ENCODE measurements at regions not wholly inside any gene's neighbourhood (a gene's known extent, or its start where the extent isn't known, plus 50 kb on each side); places are given as distances from the start of the nearest gene placed in this dataset.

- H4K5ac ChIP-seq (ENCODE audit: low read depth, low read length), result no peak overlapping the region
- CTCF ChIA-PET, result no interaction called here
- H3K56ac ChIP-seq (ENCODE audit: extremely low read depth, insufficient read depth, low read length), result no peak overlapping the region
- H3K14ac ChIP-seq (replicated peaks; ENCODE audit: low read depth, low read length), result no peak overlapping the region
- H2BK120ac ChIP-seq (ENCODE audit: low read depth, low read length), result no peak overlapping the region
- H3K9me1 ChIP-seq (ENCODE audit: insufficient read depth, low read length), result no peaks in the 10 kb centered on the region
- no peaks in the 10 kb centered on the region for H3K36me3 ChIP-seq (ENCODE audit: control insufficient read depth, insufficient read depth, low read length)
- no peak for DNase-seq
- H2AFZ ChIP-seq (replicated peaks; ENCODE audit: low read length, poor library complexity), result no peak overlapping the region
- 63% methylated on average over 2 of the region's 8 CpGs; no CpG with 5 or more reads in 1 of the 2 experiments for WGBS, 2 experiments (ENCODE audit: extremely low coverage in 2 of 2, insufficient read length in 1 of 2)
- no peak overlapping the region for H3K18ac ChIP-seq (ENCODE audit: low read depth, low read length)
- TF ChIP-seq RAD21 (IDR thresholded peaks at IDR 0.05; ENCODE audit: low read length) (no peak), BHLHE40 (IDR thresholded peaks at IDR 0.05; ENCODE audit: low read depth, low read length) (no peak), FOS (IDR thresholded peaks at IDR 0.05; ENCODE audit: low read depth, low read length) (no peak), MAFK (IDR thresholded peaks at IDR 0.05; ENCODE audit: low read depth, low read length) (no peak), CTCF (conservative IDR thresholded peaks at IDR 0.05; ENCODE audit: low read depth, low read length) (no peak), RFX5 (IDR thresholded peaks at IDR 0.05; ENCODE audit: low read depth, low read length) (no peak), CEBPB (IDR thresholded peaks at IDR 0.05; ENCODE audit: low read depth, low read length) (no peak), ELK1 (IDR thresholded peaks at IDR 0.05; ENCODE audit: borderline replicate concordance, low read depth, low read length) (no peak), RCOR1 (IDR thresholded peaks at IDR 0.05; ENCODE audit: insufficient replicate concordance, low read length) (no peak)
- no peak overlapping the region for H2AK9ac ChIP-seq (replicated peaks; ENCODE audit: low read depth, low read length, poor library complexity)
- no peak overlapping the region for H3K27ac ChIP-seq (ENCODE audit: insufficient read depth, low read length)
- ATAC-seq (ENCODE audit: low read depth), result no peak
- H3K4me3 ChIP-seq (ENCODE audit: insufficient read depth, low read depth, low read length), result no peak overlapping the region
- no peak overlapping the region for H2BK15ac ChIP-seq (ENCODE audit: low read depth, low read length)
- no peak overlapping the region for H4K91ac ChIP-seq (ENCODE audit: insufficient read depth, low read depth, low read length)
- H3K79me1 ChIP-seq (ENCODE audit: low read depth in 1 of 2, low read length in 2 of 2), result no peaks in the 10 kb centered on the region
- no TSS peak for BruUV-seq (replicated peaks)
- no peak overlapping the region for H3K9ac ChIP-seq (ENCODE audit: low read depth, low read length)
- no peaks in the 10 kb centered on the region for H4K20me1 ChIP-seq (ENCODE audit: insufficient read depth, low read length)
- dilution Hi-C loops (cut with HindIII; ENCODE audit: low sequenced_read_pairs, unreplicated experiment), result no loop called here
- POLR2A ChIA-PET (ENCODE audit: unreplicated experiment), result no interaction called here
- H2BK5ac ChIP-seq (ENCODE audit: low read depth, low read length, poor library complexity, severe bottlenecking), result no peak overlapping the region
- H2AK5ac ChIP-seq (ENCODE audit: low read depth, low read length), result no peak overlapping the region
- no peaks in the 10 kb centered on the region for H3K4me1 ChIP-seq (ENCODE audit: control insufficient read depth, insufficient read depth, low read length)
- peaks cover 2% of the 10 kb centered on the region for H3K27me3 ChIP-seq (ENCODE audit: control insufficient read depth, insufficient read depth, low read length)
- in situ Hi-C loops (cut with MboI; ENCODE audit: low sequenced_read_pairs), result no loop called here
- H3K4me2 ChIP-seq (ENCODE audit: low read depth, low read length), result no peak overlapping the region
- H4K8ac ChIP-seq (ENCODE audit: low read depth in 2 of 2, low read length in 2 of 2), result no peak overlapping the region
- no peak overlapping the region for H3K23ac ChIP-seq (ENCODE audit: low read depth, low read length)
- intact Hi-C loops (cut with micrococcal nuclease), result no loop called here
- no peak overlapping the region for H3K4ac ChIP-seq (ENCODE audit: low read depth, low read length)
- no peaks in the 10 kb centered on the region; the same call in 1 of the 2 replicates for H3K9me3 ChIP-seq (ENCODE audit: control insufficient read depth, insufficient read depth, low read length)
- H2BK20ac ChIP-seq (ENCODE audit: low read depth, low read length), result no peak overlapping the region
These were observed 298.0 kb downstream of the QKI start for GRCh38 chr6:163712566-163712961.

Measured in IMR-90 (cell line).